Prostate gland (tissue), 2 donors: ENCODE measurements at regions not wholly inside any gene's neighbourhood (a gene's known extent, or its start where the extent isn't known, plus 50 kb on each side); places are given as distances from the start of the nearest gene placed in this dataset.
A peak's percentile ranks its signal among the peaks of the same experiment; 100 is the strongest.

Experiments used
- DNase-seq: peaks from one replicate; pipeline ENCODE4 v3.0.0-alpha.2; 2019; ENCODE audit warnings: low spot score
- H3K27ac ChIP-seq, 2 donors: fragments of 200-600 bp; sonication (generic); 2 replicates each; pipeline ENCODE4 v1.5.1; 2017 to 2019
- H3K27me3 ChIP-seq: fragments of 200-600 bp; sonication (generic); replicated peaks from 2 replicates; pipeline ENCODE4 v1.5.1; 2019; ENCODE audit not compliant: insufficient read depth
- H3K36me3 ChIP-seq, 2 donors: fragments of 200-600 bp; sonication (generic); 1 replicate in 1 of 2; 2 replicates in 1 of 2; pipeline versions ENCODE4 v1.5.1 to v1.8.1; 2017 to 2019
- H3K4me1 ChIP-seq: fragments of 200-600 bp; sonication (generic); replicated peaks from 2 replicates; pipeline ENCODE4 v1.5.1; 2019
- H3K4me3 ChIP-seq, 2 donors: fragments of 200-600 bp; sonication (generic); 2 replicates each; pipeline ENCODE4 v1.5.1; 2017 to 2019
- H3K9me3 ChIP-seq: fragments of 200-600 bp; sonication (generic); 2 replicates; pipeline ENCODE4 v1.5.1; 2017
- CTCF ChIP-seq, 4 experiments: fragments of 200-600 bp in 2 of 4; fragments of 450-650 bp in 2 of 4; sonication (generic) in 2 of 4; IDR thresholded peaks; 1 replicate in 3 of 4; 2 replicates in 1 of 4; pipeline ENCODE4 v1.5.1; 2016 to 2019; ENCODE audit warnings: antibody characterized with exemption in 4 of 4, mild to moderate bottlenecking in 2 of 4, moderate library complexity in 2 of 4
- POLR2A ChIP-seq: fragments of 450-650 bp; IDR thresholded peaks from one replicate; pipeline ENCODE4 v1.6.1; 2016; ENCODE audit warnings: antibody characterized with exemption, mild to moderate bottlenecking
- POLR2AphosphoS5 ChIP-seq: sonication (generic); formaldehyde crosslinking; IDR thresholded peaks from one replicate; pipeline ENCODE4 v1.6.1; 2017; ENCODE audit warnings: antibody characterized with exemption
- WGBS: methylation state at CpG from one replicate; pipeline ENCODE4 v1.1.5; 2018; 5-methylcytosine and 5-hydroxymethylcytosine counted together
- intact Hi-C: fragments of 100-400 bp; cut with DNase I; formaldehyde crosslinking; loops from one replicate; pipeline ENCODE4 v1.14.2; 2022

GRCh38 chr2:199025146-199025545, 432.6 kb downstream of the SATB2 start:
- Histone ChIP-seq H3K27me3 (no peaks in the 10 kb centered on the region), H3K9me3 (no peaks in the 10 kb centered on the region), H3K36me3 (no peaks in the 10 kb centered on the region), H3K4me1 (no peaks in the 10 kb centered on the region), H3K4me3 (no peak overlapping the region), H3K27ac (no peak overlapping the region)
- WGBS, result 78% methylated on average over 3 of the region's 3 CpGs
- TF ChIP-seq CTCF (IDR thresholded peaks at IDR 0.05) (no peak), POLR2AphosphoS5 (no peak), POLR2A (no peak)
- no peak for DNase-seq
- intact Hi-C loops, result no loop called here

GRCh38 chr2:199024224-199024623, 433.5 kb downstream of the SATB2 start:
- H3K9me3 ChIP-seq, result no peaks in the 10 kb centered on the region
- no peak overlapping the region for H3K27ac ChIP-seq
- no peak overlapping the region for H3K4me3 ChIP-seq
- TF ChIP-seq POLR2AphosphoS5, result no peak
- TF ChIP-seq POLR2A, result no peak
- TF ChIP-seq CTCF (IDR thresholded peaks at IDR 0.05), result no peak
- H3K27me3 ChIP-seq, result no peaks in the 10 kb centered on the region
- DNase-seq, result no peak
- no peaks in the 10 kb centered on the region for H3K4me1 ChIP-seq
- intact Hi-C loops, result no loop called here
- no peaks in the 10 kb centered on the region for H3K36me3 ChIP-seq

GRCh38 chr2:199019898-199020507, 437.7 kb downstream of the SATB2 start:
- no peaks in the 10 kb centered on the region for H3K36me3 ChIP-seq
- no peaks in the 10 kb centered on the region for H3K4me1 ChIP-seq
- no peaks in the 10 kb centered on the region for H3K9me3 ChIP-seq
- 28% methylated on average over 4 of the region's 4 CpGs for WGBS
- TF ChIP-seq POLR2A (no peak), CTCF (IDR thresholded peaks at IDR 0.05) (peak in 1 of 4 experiments; percentile 20), POLR2AphosphoS5 (no peak)
- intact Hi-C loops, result no loop called here
- no peak overlapping the region for H3K4me3 ChIP-seq
- no peaks in the 10 kb centered on the region for H3K27me3 ChIP-seq
- H3K27ac ChIP-seq, result no peak overlapping the region
- no peak for DNase-seq

GRCh38 chr2:199018826-199019225, 438.9 kb downstream of the SATB2 start:
- WGBS, result 0% methylated on average over 1 of the region's 1 CpG
- TF ChIP-seq CTCF (IDR thresholded peaks at IDR 0.05) (no peak), POLR2A (no peak), POLR2AphosphoS5 (no peak)

GRCh38 chr2:199015072-199015471, 442.7 kb downstream of the SATB2 start:
- Histone ChIP-seq H3K4me1 (no peaks in the 10 kb centered on the region), H3K9me3 (no peaks in the 10 kb centered on the region), H3K27me3 (no peaks in the 10 kb centered on the region), H3K27ac (no peak overlapping the region), H3K4me3 (no peak overlapping the region), H3K36me3 (no peaks in the 10 kb centered on the region)
- intact Hi-C loops, result no loop called here
- DNase-seq, result no peak
- TF ChIP-seq POLR2AphosphoS5 (no peak), CTCF (IDR thresholded peaks at IDR 0.05) (no peak), POLR2A (no peak)

More at GRCh38 chr2:199018826-199019225, 438.9 kb downstream of the SATB2 start:
- H3K27ac ChIP-seq, result no peak overlapping the region
- no peak for DNase-seq
- intact Hi-C loops, result no loop called here
- no peaks in the 10 kb centered on the region for H3K4me1 ChIP-seq
- no peaks in the 10 kb centered on the region for H3K36me3 ChIP-seq
- H3K9me3 ChIP-seq, result no peaks in the 10 kb centered on the region
- no peaks in the 10 kb centered on the region for H3K27me3 ChIP-seq
- no peak overlapping the region for H3K4me3 ChIP-seq
